ENCODE measurements at regions not wholly inside any gene's neighbourhood (a gene's known extent, or its start where the extent isn't known, plus 50 kb on each side); places are given as distances from the start of the nearest gene placed in this dataset.

DNA sequence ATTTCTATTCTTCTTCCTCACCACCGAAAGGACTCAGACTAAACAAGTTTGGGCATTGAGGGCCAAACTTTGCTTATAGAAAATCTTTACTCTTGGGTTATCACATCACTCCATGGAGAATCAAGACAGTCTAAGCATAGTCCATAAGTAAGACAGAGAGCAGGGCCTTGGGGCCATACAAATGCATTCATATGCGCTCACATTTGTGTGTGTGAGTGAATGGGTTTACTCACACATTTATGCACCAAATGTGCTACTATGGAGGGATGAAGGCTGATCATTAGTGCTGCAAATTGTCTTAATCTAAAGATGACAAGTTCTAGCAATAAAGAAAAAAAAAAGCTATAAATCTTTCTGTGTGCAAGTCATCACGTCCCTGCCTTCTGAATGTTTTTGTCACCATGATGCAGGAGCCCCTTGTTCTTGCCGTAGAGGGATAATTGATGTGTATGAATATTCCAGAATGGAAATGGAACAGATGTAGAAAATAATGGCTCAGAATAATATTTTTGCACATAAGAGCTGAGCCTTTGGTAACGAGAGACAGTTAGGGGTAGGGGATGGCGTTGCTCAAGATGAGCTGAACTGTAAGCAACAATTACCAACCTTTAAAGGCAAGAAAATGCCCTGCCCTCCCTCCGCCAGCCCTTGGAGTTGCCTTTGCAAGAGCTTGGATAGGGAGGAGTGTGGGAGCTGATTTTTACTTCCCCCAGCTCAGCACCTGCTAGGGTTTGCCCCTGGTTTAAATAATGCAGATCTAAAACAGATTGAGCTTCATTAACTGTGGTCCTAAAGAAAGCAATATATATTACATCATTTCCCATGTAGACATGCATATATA, 52.3 kb upstream of the IKBKE start:
- Histone ChIP-seq H2BK120ac (replicated peaks; ENCODE audit: low read depth, low read length) (no peak overlapping the region), H2BK20ac (ENCODE audit: low read length) (no peak overlapping the region), H4K5ac (ENCODE audit: insufficient read length, low read depth, low read length) (no peak overlapping the region), H3K4ac (replicated peaks; ENCODE audit: insufficient read length, low read depth, low read length) (no peak overlapping the region), H3K79me2 (ENCODE audit: control insufficient read depth in 1 of 2, insufficient read depth in 2 of 2, low read length in 2 of 2) (no peaks in the 10 kb centered on the region), H2BK12ac (ENCODE audit: low read depth, low read length) (no peak overlapping the region), H3K4me3 (ENCODE audit: extremely low read depth in 1 of 4, insufficient read depth in 2 of 4, low read depth in 3 of 4, low read length in 4 of 4) (no peak overlapping the region), H3K4me1 (replicated peaks in 1 of 4; ENCODE audit: control insufficient read depth in 3 of 4, insufficient read depth in 4 of 4, low read length in 3 of 4) (no peaks in the 10 kb centered on the region), H2AFZ (ENCODE audit: low read length) (no peak overlapping the region), H3K23ac (ENCODE audit: insufficient read length) (no peak overlapping the region), H3K56ac (replicated peaks; ENCODE audit: insufficient read length, low read depth, low read length) (no peak overlapping the region), H3K27ac (ENCODE audit: low read depth, low read length) (no peak overlapping the region), H2AK5ac (ENCODE audit: low read depth, low read length) (no peak overlapping the region), H3K79me1 (ENCODE audit: low read depth, low read length) (no peaks in the 10 kb centered on the region), H4K20me1 (replicated peaks in 1 of 2; ENCODE audit: control insufficient read depth in 1 of 2, insufficient read depth in 2 of 2, low read length in 2 of 2) (peaks cover 1 to 2% of the 10 kb centered on the region in 2 experiments), H4K8ac (ENCODE audit: extremely low read depth, insufficient read depth, low read length) (no peak overlapping the region), H3K23me2 (ENCODE audit: low read depth, low read length) (peaks cover 2% of the 10 kb centered on the region; the same call in 1 of the 2 replicates), H3K18ac (ENCODE audit: extremely low read depth, low read length) (no peak overlapping the region), H3K9me3 (ENCODE audit: insufficient read depth in 2 of 2, low read depth in 1 of 2, low read length in 1 of 2) (no peaks in the 10 kb centered on the region), H3K27me3 (replicated peaks in 1 of 4; ENCODE audit: control insufficient read depth in 3 of 4, extremely low read depth in 1 of 4, insufficient read depth in 3 of 4, low read length in 3 of 4) (peaks cover 0 to 1% (median 0%) of the 10 kb centered on the region in 4 experiments; a peak in 1 of 7 replicates), H3K4me2 (ENCODE audit: insufficient read depth in 1 of 2, low read depth in 2 of 2, low read length in 2 of 2) (no peak overlapping the region), H4K91ac (replicated peaks; ENCODE audit: insufficient read length, low read length) (no peak overlapping the region), H2BK15ac (ENCODE audit: low read length) (no peak overlapping the region), H3K36me3 (ENCODE audit: control insufficient read depth in 2 of 4, insufficient read depth in 4 of 4, low read length in 3 of 4) (peaks cover 0 to 7% (median 4%) of the 10 kb centered on the region in 4 experiments; a peak in 4 of 8 replicates), H3K14ac (ENCODE audit: insufficient read length) (no peak overlapping the region), H2BK5ac (ENCODE audit: low read depth, low read length) (no peak overlapping the region), H3K9ac (replicated peaks in 1 of 4; ENCODE audit: extremely low read depth in 1 of 4, low read depth in 3 of 4, low read length in 3 of 4) (no peak overlapping the region)
- CTCF ChIA-PET (ENCODE audit: partially characterized antibody) = interaction anchor here (0.5 to 1.3 kb wide), 3 partner anchors 16 to 1803 kb away, joined by 3 to 5 read pairs (median 4); no protein-coding TSS in a partner anchor
- DNase-seq (ENCODE audit: low read depth in 1 of 2, low spot score in 2 of 2) (no peak), FAIRE-seq (no peak)
- POLR2A ChIA-PET (ENCODE audit: partially characterized antibody) = no interaction called here
- 92% methylated on average over 7 of the region's 7 CpGs; no CpG with 5 or more reads in 1 of the 2 experiments for WGBS, 2 experiments (ENCODE audit: extremely low coverage in 1 of 2, insufficient coverage in 1 of 2, insufficient read length in 1 of 2, insufficient replicate concordance in 2 of 2, low coverage in 1 of 2, low lambda C conversion rate in 2 of 2, missing lambda C conversion rate in 1 of 2)
- TF ChIP-seq POLR2AphosphoS5 (IDR thresholded peaks at IDR 0.05; ENCODE audit: low read depth, low read length) = no peak
- no peak for TF ChIP-seq PHF8 (conservative IDR thresholded peaks at IDR 0.05; ENCODE audit: low read depth, low read length)
- TF ChIP-seq JUN (IDR thresholded peaks at IDR 0.05; ENCODE audit: low read depth, low read length) = no peak
- TF ChIP-seq EP300 (IDR thresholded peaks at IDR 0.05; ENCODE audit: borderline replicate concordance in 1 of 2, low read depth in 2 of 2, low read length in 2 of 2) = no peak
- no peak for TF ChIP-seq RFX5 (IDR thresholded peaks at IDR 0.05; ENCODE audit: borderline replicate concordance, low read depth, low read length)

Measured in H1 (cell line).